Adrenal gland (tissue), 5 donors: ENCODE measurements at regions not wholly inside any gene's neighbourhood (a gene's known extent, or its start where the extent isn't known, plus 50 kb on each side); places are given as distances from the start of the nearest gene placed in this dataset.

Source experiments
- CTCF ChIP-seq, 6 experiments: fragments of 450-650 bp in 4 of 6; fragments of 200-600 bp in 2 of 6; sonication (generic) in 1 of 6; IDR thresholded peaks; 1 replicate in 5 of 6; 2 replicates in 1 of 6; pipeline versions ENCODE4 v1.5.1 to v1.8.0; 2016 to 2021; ENCODE audit warnings: antibody characterized with exemption in 6 of 6, mild to moderate bottlenecking in 2 of 6, moderate library complexity in 1 of 6
- POLR2A ChIP-seq, 2 donors: fragments of 450-650 bp; IDR thresholded peaks; one replicate each; pipeline ENCODE4 v1.6.1; 2017; ENCODE audit warnings: antibody characterized with exemption in 2 of 2, mild to moderate bottlenecking in 2 of 2, moderate library complexity in 1 of 2
- donor health status: DM: no; HTN: no; CAD: no.

DNA sequence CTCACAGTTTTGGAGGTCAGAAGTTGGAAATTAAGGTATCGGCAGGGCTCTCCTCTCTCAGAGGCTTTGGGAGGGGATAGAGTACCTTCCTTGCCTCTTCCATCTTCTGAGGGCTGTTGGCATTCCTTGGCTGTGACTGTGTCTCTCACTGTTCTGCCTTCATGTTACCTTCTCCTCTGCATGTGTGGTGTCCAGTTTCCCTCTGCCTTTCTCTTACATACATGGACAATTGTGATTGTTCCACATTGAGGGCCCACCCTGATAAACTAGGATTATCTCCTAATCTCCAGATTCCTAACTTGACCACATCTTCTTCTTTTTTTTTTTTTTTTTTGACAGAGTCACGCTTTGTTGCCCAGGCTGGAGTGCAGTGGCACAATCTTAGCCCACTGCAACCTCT is 72.1 kb upstream of the SPACA1 start:
- TF ChIP-seq CTCF (IDR thresholded peaks at IDR 0.05) (no peak), POLR2A (IDR thresholded peaks at IDR 0.05) (no peak)
